HepG2 (cell line): ENCODE measurements at regions not wholly inside any gene's neighbourhood (a gene's known extent, or its start where the extent isn't known, plus 50 kb on each side); places are given as distances from the start of the nearest gene placed in this dataset.

ENCODE experiments used
- ATAC-seq: fragments of 200-7000 bp; cut with Tn5 transposase; 3 replicates; pipeline ENCODE4 v1.9.1; 2020; ENCODE audit warnings: mild to moderate bottlenecking, moderate library complexity
- BruUV-seq: library from RNA; stranded (reverse); fragments of 400-500 nt; replicated peaks from 2 replicates; lab custom pipeline; 2021; lab: Mats Ljungman, UMichigan
- CTCF ChIA-PET: fragments of 300-600 bp; formaldehyde crosslinking; extraction: SDS; loops from one replicate; lab custom pipeline; 2021; ENCODE audit warnings: low total read pairs, inconsistent platforms, low intra/inter-chr PET ratio; lab: Yijun Ruan, JAX
- POLR2A ChIA-PET: fragments of 350-600 bp; sonication (Branson Sonifier 250); formaldehyde crosslinking; loops from one replicate; lab custom pipeline; 2020; ENCODE audit warnings: antibody characterized with exemption, inconsistent platforms; lab: Yijun Ruan, JAX
- DNase-seq: peaks from one replicate; pipeline ENCODE4 v3.0.0-alpha.2; 2015; ENCODE audit warnings: low spot score
- FAIRE-seq: peaks from 3 replicates; lab custom pipeline; 2011; peaks lifted over from hg19 to GRCh38; lab: Jason Lieb, UNC
- H2AFZ ChIP-seq: one replicate; pipeline ENCODE4 v1.6.1; 2011; ENCODE audit warnings: low read length, inconsistent platforms
- H3K27ac ChIP-seq: fragments of 300-600 bp; 3 replicates; pipeline ENCODE4 v1.8.0; 2011; ENCODE audit warnings: mixed run types, mild to moderate bottlenecking, mixed read lengths, low read length, inconsistent platforms; ENCODE audit not compliant: insufficient read depth; ENCODE audit errors: extremely low read length
- H3K27me3 ChIP-seq, 2 experiments: fragments of 200-600 bp in 1 of 2; 2 replicates in 1 of 2; 3 replicates in 1 of 2; pipeline versions ENCODE4 v1.6.0 to v1.8.0; 2011; ENCODE audit warnings: low read length in 2 of 2, mild to moderate bottlenecking in 2 of 2, moderate library complexity in 2 of 2, inconsistent platforms in 1 of 2; ENCODE audit not compliant: insufficient read depth in 2 of 2, control insufficient read depth in 1 of 2
- H3K36me3 ChIP-seq, 2 experiments: fragments of 200-600 bp in 1 of 2; replicated peaks in 1 of 2; 2 replicates in 1 of 2; 3 replicates in 1 of 2; pipeline versions ENCODE4 v1.5.1 to v1.8.0; 2011; ENCODE audit warnings: low read length in 2 of 2, inconsistent platforms in 1 of 2; ENCODE audit not compliant: insufficient read depth in 2 of 2, control insufficient read depth in 1 of 2
- H3K4me1 ChIP-seq: 2 replicates; pipeline ENCODE4 v1.5.1; 2012; ENCODE audit warnings: low read length, inconsistent platforms; ENCODE audit not compliant: insufficient read depth
- H3K4me2 ChIP-seq: 2 replicates; pipeline ENCODE4 v1.6.0; 2011; ENCODE audit warnings: low read depth, low read length, inconsistent platforms
- H3K4me3 ChIP-seq, 3 experiments: fragments of 200-600 bp in 1 of 3; sonication (generic), shearing (Covaris generic) in 1 of 3; replicated peaks in 1 of 3; 2 replicates each; pipeline ENCODE4 v1.5.1; 2011 to 2016; ENCODE audit warnings: low read length in 3 of 3, inconsistent platforms in 2 of 3, low read depth in 2 of 3, mild to moderate bottlenecking in 2 of 3, control low read depth in 1 of 3, mixed read lengths in 1 of 3; ENCODE audit not compliant: insufficient read depth in 1 of 3
- H3K79me2 ChIP-seq: one replicate; pipeline ENCODE4 v1.6.1; 2011; ENCODE audit warnings: low read length, inconsistent platforms; ENCODE audit not compliant: insufficient read depth
- H3K9ac ChIP-seq: 2 replicates; pipeline ENCODE4 v1.6.0; 2011; ENCODE audit warnings: mild to moderate bottlenecking, low read depth, low read length, inconsistent platforms; ENCODE audit not compliant: insufficient read depth
- H3K9me3 ChIP-seq: 2 replicates; pipeline ENCODE4 v1.5.1; 2012; ENCODE audit warnings: mild to moderate bottlenecking, low read length
- H4K20me1 ChIP-seq: 2 replicates; pipeline ENCODE4 v1.6.0; 2011; ENCODE audit warnings: inconsistent platforms, mild to moderate bottlenecking, low read length, moderate library complexity; ENCODE audit not compliant: insufficient read depth
- BCL3 ChIP-seq: sonication (generic); formaldehyde crosslinking; IDR thresholded peaks from 2 replicates; pipeline ENCODE4 v1.5.1; 2020; ENCODE audit warnings: mild to moderate bottlenecking, missing genetic modification reagents, moderate library complexity
- NFE2 ChIP-seq: sonication (generic); formaldehyde crosslinking; IDR thresholded peaks from 2 replicates; pipeline ENCODE4 v1.4.0; 2020; ENCODE audit warnings: missing genetic modification reagents
- SMC3 ChIP-seq: IDR thresholded peaks from 2 replicates; pipeline ENCODE4 v1.6.1; 2011; ENCODE audit warnings: low read length, improper control_type of control experiment
- STAG1 ChIP-seq: sonication (generic); formaldehyde crosslinking; IDR thresholded peaks from 2 replicates; pipeline ENCODE4 v1.4.0; 2020; ENCODE audit warnings: missing genetic modification reagents
- ZNF737 ChIP-seq: sonication (generic); formaldehyde crosslinking; IDR thresholded peaks from 2 replicates; pipeline ENCODE4 v1.5.0; 2020; ENCODE audit warnings: missing genetic modification reagents, mild to moderate bottlenecking, borderline replicate concordance
- WGBS: methylation state at CpG from one replicate; pipeline ENCODE4 v1.1.6; 2017; ENCODE audit warnings: low lambda C conversion rate; 5-methylcytosine and 5-hydroxymethylcytosine counted together
- in situ Hi-C: cut with HindIII; loops from 2 replicates; pipeline ENCODE4 v1.10.0; 2017; ENCODE audit warnings: low pct_unique_long_range_greater_than_20kb; ENCODE audit not compliant: extremely low pct_ligation_motif_present
- intact Hi-C: fragments of 100-400 bp; cut with micrococcal nuclease; formaldehyde crosslinking; loops from one replicate; pipeline ENCODE4 v1.10.0; 2022; ENCODE audit not compliant: unreplicated experiment
- TF ChIP-seq, protein P1 (sequence below): sonication (generic); formaldehyde crosslinking; IDR thresholded peaks from 2 replicates; pipeline ENCODE4 v1.5.0; 2020; ENCODE audit warnings: mild to moderate bottlenecking, missing genetic modification reagents, moderate library complexity

GRCh38 chr1:47527653-47528272 lies 89.9 kb downstream of the FOXD2 start:
- H3K79me2 ChIP-seq: no peaks in the 10 kb centered on the region
- H3K9me3 ChIP-seq: peaks cover 11% of the 10 kb centered on the region
- H3K27me3 ChIP-seq: peaks cover 3 to 6% of the 10 kb centered on the region in 2 experiments; a peak in 3 of 5 replicates
- H3K4me2 ChIP-seq: no peak overlapping the region
- intact Hi-C loops: loop anchor here (5.0 kb wide), 1 partner anchor 455 kb away; no protein-coding TSS in a partner anchor
- no peak overlapping the region for H2AFZ ChIP-seq
- no peak overlapping the region for H3K4me3 ChIP-seq
- no peaks in the 10 kb centered on the region for H4K20me1 ChIP-seq
- peak; percentile 64 for ATAC-seq
- in situ Hi-C loops: loop anchor here (5.0 kb wide), 1 partner anchor 185 kb away; no protein-coding TSS in a partner anchor
- no peaks in the 10 kb centered on the region for H3K4me1 ChIP-seq
- no peak overlapping the region for H3K27ac ChIP-seq
- H3K36me3 ChIP-seq: no peaks in the 10 kb centered on the region
- no peak for TF ChIP-seq ZNF737
- TF ChIP-seq SMC3: peak; percentile 27; the same call in 1 of the 2 replicates
- no peak for TF ChIP-seq BCL3
- peak; percentile 65 for TF ChIP-seq STAG1 (CRISPR knock-in tag)
- TF ChIP-seq NFE2 (CRISPR knock-in tag): no peak
- TF ChIP-seq, protein P1, sequence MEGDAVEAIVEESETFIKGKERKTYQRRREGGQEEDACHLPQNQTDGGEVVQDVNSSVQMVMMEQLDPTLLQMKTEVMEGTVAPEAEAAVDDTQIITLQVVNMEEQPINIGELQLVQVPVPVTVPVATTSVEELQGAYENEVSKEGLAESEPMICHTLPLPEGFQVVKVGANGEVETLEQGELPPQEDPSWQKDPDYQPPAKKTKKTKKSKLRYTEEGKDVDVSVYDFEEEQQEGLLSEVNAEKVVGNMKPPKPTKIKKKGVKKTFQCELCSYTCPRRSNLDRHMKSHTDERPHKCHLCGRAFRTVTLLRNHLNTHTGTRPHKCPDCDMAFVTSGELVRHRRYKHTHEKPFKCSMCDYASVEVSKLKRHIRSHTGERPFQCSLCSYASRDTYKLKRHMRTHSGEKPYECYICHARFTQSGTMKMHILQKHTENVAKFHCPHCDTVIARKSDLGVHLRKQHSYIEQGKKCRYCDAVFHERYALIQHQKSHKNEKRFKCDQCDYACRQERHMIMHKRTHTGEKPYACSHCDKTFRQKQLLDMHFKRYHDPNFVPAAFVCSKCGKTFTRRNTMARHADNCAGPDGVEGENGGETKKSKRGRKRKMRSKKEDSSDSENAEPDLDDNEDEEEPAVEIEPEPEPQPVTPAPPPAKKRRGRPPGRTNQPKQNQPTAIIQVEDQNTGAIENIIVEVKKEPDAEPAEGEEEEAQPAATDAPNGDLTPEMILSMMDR (CRISPR knock-in tag): peak; percentile 68
- TF ChIP-seq, all 625 proteins: peak for 3
- peak; percentile 12 for DNase-seq
- CTCF ChIA-PET: interaction anchor here (1.3 to 1.4 kb wide), 2 partner anchors 182 to 198 kb away, joined by 3 to 5 read pairs; no protein-coding TSS in a partner anchor
- H3K9ac ChIP-seq: no peak overlapping the region
- FAIRE-seq: no peak
- BruUV-seq: no TSS peak
- WGBS: 23% methylated on average over 7 of the region's 7 CpGs
- POLR2A ChIA-PET: no interaction called here
